Spinal cord (tissue), 9 donors: ENCODE measurements at regions not wholly inside any gene's neighbourhood (a gene's known extent, or its start where the extent isn't known, plus 50 kb on each side); places are given as distances from the start of the nearest gene placed in this dataset.

ENCODE experiments used
- DNase-seq, 6 donors: peaks; one replicate each; pipeline versions ENCODE4 v3.0.0 to v3.0.0-alpha.2; 2013 to 2015; ENCODE audit warnings: low spot score in 6 of 6, low read depth in 4 of 6
- H3K27ac ChIP-seq: one replicate; pipeline ENCODE4 v1.5.1; 2013; ENCODE audit warnings: low read depth, low read length, control low read depth
- H3K27me3 ChIP-seq: one replicate; pipeline ENCODE4 v1.6.1; 2013; ENCODE audit warnings: low read length; ENCODE audit not compliant: control insufficient read depth, insufficient read depth
- H3K36me3 ChIP-seq: one replicate; pipeline ENCODE4 v1.6.1; 2013; ENCODE audit warnings: low read length; ENCODE audit not compliant: control insufficient read depth, insufficient read depth
- H3K4me1 ChIP-seq: one replicate; pipeline ENCODE4 v1.6.1; 2013; ENCODE audit warnings: low read length; ENCODE audit not compliant: control insufficient read depth, insufficient read depth
- H3K4me3 ChIP-seq: one replicate; pipeline ENCODE4 v1.5.1; 2013; ENCODE audit warnings: low read depth, low read length, control low read depth
- H3K9me3 ChIP-seq: one replicate; pipeline ENCODE4 v1.6.1; 2013; ENCODE audit warnings: low read length; ENCODE audit not compliant: control insufficient read depth, insufficient read depth
- WGBS: methylation state at CpG from one replicate; pipeline ENCODE4 v1.1.5; 2013; ENCODE audit warnings: missing lambda C conversion rate; ENCODE audit not compliant: insufficient coverage; 5-methylcytosine and 5-hydroxymethylcytosine counted together
- donor health status: healthy.

GRCh38 chr9:135330307-135330631 is 149.3 kb upstream of the PPP1R26 start:
- 80% methylated on average over 4 of the region's 6 CpGs for WGBS
- no peaks in the 10 kb centered on the region for H3K36me3 ChIP-seq
- no peak for DNase-seq
- H3K27me3 ChIP-seq, result no peaks in the 10 kb centered on the region
- H3K4me3 ChIP-seq, result no peak overlapping the region
- no peaks in the 10 kb centered on the region for H3K9me3 ChIP-seq
- peaks cover 9% of the 10 kb centered on the region for H3K4me1 ChIP-seq
- no peak overlapping the region for H3K27ac ChIP-seq

- Histone ChIP-seq H3K4me1 (peaks cover 9% of the 10 kb centered on the region), H3K36me3 (no peaks in the 10 kb centered on the region), H3K27ac (no peak overlapping the region), H3K4me3 (no peak overlapping the region), H3K27me3 (no peaks in the 10 kb centered on the region), H3K9me3 (no peaks in the 10 kb centered on the region)
- DNase-seq, result no peak
- 85% methylated on average over 14 of the region's 14 CpGs for WGBS
Measured at GRCh38 chr9:135330685-135331590, 148.6 kb upstream of the PPP1R26 start.

- no peak for DNase-seq
- Histone ChIP-seq H3K4me3 (no peak overlapping the region), H3K9me3 (no peaks in the 10 kb centered on the region), H3K27me3 (no peaks in the 10 kb centered on the region), H3K4me1 (peaks cover 9% of the 10 kb centered on the region), H3K27ac (no peak overlapping the region), H3K36me3 (no peaks in the 10 kb centered on the region)
- 80% methylated on average over 2 of the region's 3 CpGs for WGBS
Measured at GRCh38 chr9:135332516-135332915, 147.1 kb upstream of the PPP1R26 start.

GRCh38 chr9:135332979-135333748 is 146.4 kb upstream of the PPP1R26 start:
- no peaks in the 10 kb centered on the region for H3K27me3 ChIP-seq
- peaks cover 9% of the 10 kb centered on the region for H3K4me1 ChIP-seq
- 98% methylated on average over 6 of the region's 7 CpGs for WGBS
- H3K36me3 ChIP-seq, result no peaks in the 10 kb centered on the region
- no peak for DNase-seq
- no peak overlapping the region for H3K27ac ChIP-seq
- no peak overlapping the region for H3K4me3 ChIP-seq
- no peaks in the 10 kb centered on the region for H3K9me3 ChIP-seq

- no peaks in the 10 kb centered on the region for H3K27me3 ChIP-seq
- no peak overlapping the region for H3K4me3 ChIP-seq
- DNase-seq, result no peak
- H3K36me3 ChIP-seq, result no peaks in the 10 kb centered on the region
- H3K27ac ChIP-seq, result no peak overlapping the region
- H3K9me3 ChIP-seq, result no peaks in the 10 kb centered on the region
- 85% methylated on average over 7 of the region's 9 CpGs for WGBS
- peaks cover 22% of the 10 kb centered on the region for H3K4me1 ChIP-seq
Measured at GRCh38 chr9:135334953-135335460, 144.6 kb upstream of the PPP1R26 start.

GRCh38 chr9:135335691-135336181 is 143.8 kb upstream of the PPP1R26 start:
- H3K36me3 ChIP-seq, result no peaks in the 10 kb centered on the region
- 95% methylated on average over 10 of the region's 14 CpGs for WGBS
- no peaks in the 10 kb centered on the region for H3K27me3 ChIP-seq
- H3K4me1 ChIP-seq, result peaks cover 29% of the 10 kb centered on the region
- no peak overlapping the region for H3K4me3 ChIP-seq
- no peak for DNase-seq
- H3K27ac ChIP-seq, result no peak overlapping the region
- H3K9me3 ChIP-seq, result no peaks in the 10 kb centered on the region

GRCh38 chr9:135336722-135337527 is 142.7 kb upstream of the PPP1R26 start:
- peaks cover 33% of the 10 kb centered on the region for H3K4me1 ChIP-seq
- H3K9me3 ChIP-seq, result no peaks in the 10 kb centered on the region
- no peaks in the 10 kb centered on the region for H3K27me3 ChIP-seq
- 88% methylated on average over 23 of the region's 23 CpGs for whole genome bisulfite sequencing
- H3K36me3 ChIP-seq, result no peaks in the 10 kb centered on the region
- H3K27ac ChIP-seq, result no peak overlapping the region
- DNase-seq, result no peak
- no peak overlapping the region for H3K4me3 ChIP-seq

- DNase-seq, result no peak
- H3K4me1 ChIP-seq, result peaks cover 45% of the 10 kb centered on the region
- 90% methylated on average over 14 of the region's 14 CpGs for WGBS
- H3K36me3 ChIP-seq, result no peaks in the 10 kb centered on the region
- peaks cover 3% of the 10 kb centered on the region for H3K27me3 ChIP-seq
- no peak overlapping the region for H3K27ac ChIP-seq
- no peaks in the 10 kb centered on the region for H3K9me3 ChIP-seq
- no peak overlapping the region for H3K4me3 ChIP-seq
Measured at GRCh38 chr9:135338546-135338945, 141.0 kb upstream of the PPP1R26 start.

GRCh38 chr9:135339378-135339973 is 140.1 kb upstream of the PPP1R26 start:
- Histone ChIP-seq H3K27me3 (peaks cover 7% of the 10 kb centered on the region), H3K36me3 (no peaks in the 10 kb centered on the region), H3K4me3 (no peak overlapping the region), H3K4me1 (peaks cover 55% of the 10 kb centered on the region), H3K9me3 (no peaks in the 10 kb centered on the region), H3K27ac (no peak overlapping the region)
- 65% methylated on average over 17 of the region's 17 CpGs for WGBS
- no peak for DNase-seq
